H1 (cell line): ENCODE measurements at regions not wholly inside any gene's neighbourhood (a gene's known extent, or its start where the extent isn't known, plus 50 kb on each side); places are given as distances from the start of the nearest gene placed in this dataset.

Experiments used
- CHD1 ChIP-seq: IDR thresholded peaks from 2 replicates; pipeline ENCODE4 v1.6.1; 2012; ENCODE audit warnings: low read depth, low read length, improper control_type of control experiment
- CTBP2 ChIP-seq: IDR thresholded peaks from 2 replicates; pipeline ENCODE4 v1.7.0; 2011; ENCODE audit warnings: borderline replicate concordance, mild to moderate bottlenecking, moderate library complexity, mixed read lengths, low read length; ENCODE audit not compliant: insufficient read depth, insufficient read length
- EZH2 ChIP-seq: fragments of 200-600 bp; sonication (generic); IDR thresholded peaks from 2 replicates; pipeline ENCODE4 v1.7.1; 2012; ENCODE audit warnings: low read depth, mild to moderate bottlenecking, moderate library complexity, low read length, inconsistent platforms; ENCODE audit not compliant: severe bottlenecking
- ZNF274 ChIP-seq: IDR thresholded peaks from 2 replicates; pipeline ENCODE4 v1.7.0; 2012; ENCODE audit warnings: low read length, borderline replicate concordance; ENCODE audit errors: extremely low read depth
- TF ChIP-seq, protein P1 (sequence below), 3 experiments: IDR thresholded peaks; 1 replicate in 2 of 3; 2 replicates in 1 of 3; pipeline versions ENCODE4 v1.5.1 to v1.6.1; 2011; ENCODE audit warnings: low read length in 3 of 3, mild to moderate bottlenecking in 3 of 3, inconsistent platforms in 2 of 3, low read depth in 1 of 3, moderate library complexity in 1 of 3; ENCODE audit not compliant: insufficient read depth in 1 of 3; ENCODE audit errors: control extremely low read depth in 1 of 3

DNA sequence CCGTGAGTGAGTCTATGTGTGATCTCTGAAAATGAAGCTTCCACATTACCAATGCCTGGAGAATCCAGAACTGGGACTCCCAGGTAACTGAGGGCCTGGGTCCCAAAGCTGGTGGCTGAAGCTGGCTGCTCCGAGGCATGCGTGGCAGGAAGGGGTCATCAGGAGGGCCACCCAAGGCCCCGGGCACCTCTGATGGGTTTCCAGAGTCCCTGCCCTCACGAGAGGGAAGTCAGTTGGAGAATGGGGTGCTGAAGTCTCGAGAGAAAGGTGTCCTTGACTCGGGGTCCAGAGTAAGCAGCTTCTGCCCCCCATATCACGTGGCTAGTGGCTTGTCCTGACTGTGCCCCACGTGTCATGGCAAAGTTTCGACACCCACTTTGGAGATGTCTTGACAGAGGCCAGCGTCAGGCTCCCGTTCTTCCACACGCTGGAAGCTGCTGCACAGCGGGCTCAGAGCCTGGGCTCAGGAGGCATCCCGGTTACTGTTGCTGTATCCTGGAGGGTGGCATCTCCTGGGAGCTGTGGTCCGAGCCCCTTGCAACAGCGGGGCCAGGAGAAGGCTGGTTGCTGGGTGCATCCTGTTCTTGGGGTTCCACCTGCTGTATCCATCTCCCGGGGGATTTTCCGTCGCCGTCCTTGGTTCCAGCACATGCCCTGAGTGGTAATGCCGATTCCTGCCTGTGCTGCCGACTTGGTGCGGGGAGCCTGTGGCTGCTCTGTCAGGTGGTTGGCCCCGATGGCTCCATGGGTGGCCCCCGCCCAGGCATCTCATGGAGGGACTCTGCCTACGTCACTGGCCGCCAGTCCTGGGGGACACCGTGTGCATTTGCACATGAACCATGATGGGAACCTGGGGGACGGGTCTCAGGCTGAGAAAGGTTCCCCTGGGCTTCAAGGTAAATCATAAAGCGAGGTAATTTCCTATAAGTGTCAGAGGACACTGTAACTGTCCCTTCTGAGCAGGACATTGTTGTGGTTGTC is 183.3 kb upstream of the HDAC4 start (continued):
- TF ChIP-seq CTBP2 (no peak), ZNF274 (no peak), CHD1 (no peak), EZH2 (no peak)
- TF ChIP-seq, protein P1, sequence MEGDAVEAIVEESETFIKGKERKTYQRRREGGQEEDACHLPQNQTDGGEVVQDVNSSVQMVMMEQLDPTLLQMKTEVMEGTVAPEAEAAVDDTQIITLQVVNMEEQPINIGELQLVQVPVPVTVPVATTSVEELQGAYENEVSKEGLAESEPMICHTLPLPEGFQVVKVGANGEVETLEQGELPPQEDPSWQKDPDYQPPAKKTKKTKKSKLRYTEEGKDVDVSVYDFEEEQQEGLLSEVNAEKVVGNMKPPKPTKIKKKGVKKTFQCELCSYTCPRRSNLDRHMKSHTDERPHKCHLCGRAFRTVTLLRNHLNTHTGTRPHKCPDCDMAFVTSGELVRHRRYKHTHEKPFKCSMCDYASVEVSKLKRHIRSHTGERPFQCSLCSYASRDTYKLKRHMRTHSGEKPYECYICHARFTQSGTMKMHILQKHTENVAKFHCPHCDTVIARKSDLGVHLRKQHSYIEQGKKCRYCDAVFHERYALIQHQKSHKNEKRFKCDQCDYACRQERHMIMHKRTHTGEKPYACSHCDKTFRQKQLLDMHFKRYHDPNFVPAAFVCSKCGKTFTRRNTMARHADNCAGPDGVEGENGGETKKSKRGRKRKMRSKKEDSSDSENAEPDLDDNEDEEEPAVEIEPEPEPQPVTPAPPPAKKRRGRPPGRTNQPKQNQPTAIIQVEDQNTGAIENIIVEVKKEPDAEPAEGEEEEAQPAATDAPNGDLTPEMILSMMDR (IDR thresholded peaks at IDR 0.05; ENCODE audit: control extremely low read depth in 1 of 3, insufficient read depth in 1 of 3, low read depth in 1 of 3, low read length in 3 of 3) = no peak
- TF ChIP-seq, all 59 proteins: peak for 0
